ENCODE measurements at regions not wholly inside any gene's neighbourhood (a gene's known extent, or its start where the extent isn't known, plus 50 kb on each side); places are given as distances from the start of the nearest gene placed in this dataset.

DNA sequence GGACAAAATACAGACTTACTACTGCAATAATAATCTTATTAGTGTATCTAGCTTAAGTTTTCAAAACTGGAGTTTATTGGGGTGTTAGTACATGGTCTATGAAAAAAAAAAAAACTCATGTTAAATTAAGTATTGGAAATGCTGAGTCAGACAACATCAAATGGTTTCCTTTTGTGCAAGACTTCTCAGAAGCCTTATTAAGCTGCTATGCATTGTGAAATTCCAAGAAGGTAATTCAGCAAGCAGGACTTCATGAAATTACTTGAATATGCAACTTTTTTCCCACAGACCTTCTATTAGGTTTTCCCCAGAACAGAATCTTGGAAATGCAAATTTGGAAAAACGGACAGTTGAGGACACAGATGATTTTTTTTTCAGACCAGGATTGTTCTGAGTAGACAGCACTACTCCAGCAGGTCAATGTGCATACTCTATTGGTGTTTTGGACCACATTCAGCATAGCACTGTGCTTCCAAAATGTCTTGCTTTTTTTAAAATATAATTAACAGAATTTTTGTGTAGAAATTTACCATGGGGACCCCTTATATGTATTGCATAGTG, 568.8 kb upstream of the TENM3 start:
- TF ChIP-seq POLR2A (IDR thresholded peaks at IDR 0.05; ENCODE audit: low read length) (no peak), GATA1 (IDR thresholded peaks at IDR 0.05; ENCODE audit: low read depth, low read length) (no peak)

All from erythroblast (primary cell).